ENCODE measurements at regions not wholly inside any gene's neighbourhood (a gene's known extent, or its start where the extent isn't known, plus 50 kb on each side); places are given as distances from the start of the nearest gene placed in this dataset.

- DNase-seq (ENCODE audit: extremely low spot score in 2 of 2) = no peak
- Histone ChIP-seq H3K9me3 (no peaks in the 10 kb centered on the region), H3K4me1 (no peaks in the 10 kb centered on the region), H3K4me3 (no peak overlapping the region), H3K27ac (no peak overlapping the region), H3K36me3 (no peaks in the 10 kb centered on the region), H3K27me3 (no peaks in the 10 kb centered on the region)
- TF ChIP-seq POLR2A (IDR thresholded peaks at IDR 0.05) = no peak
- no peak for TF ChIP-seq CTCF (IDR thresholded peaks at IDR 0.05)
- TF ChIP-seq POLR2AphosphoS5 (IDR thresholded peaks at IDR 0.05; ENCODE audit: insufficient read depth in 1 of 2, low read depth in 1 of 2) = no peak
- intact Hi-C loops (cut with DNase I) = no loop called here
These were observed 514.3 kb upstream of the ADARB2 start for GRCh38 chr10:2251631-2252030.

- DNase-seq (ENCODE audit: extremely low spot score in 2 of 2) = no peak
- Histone ChIP-seq H3K27ac (no peak overlapping the region), H3K9me3 (no peaks in the 10 kb centered on the region), H3K36me3 (no peaks in the 10 kb centered on the region), H3K27me3 (no peaks in the 10 kb centered on the region), H3K4me1 (no peaks in the 10 kb centered on the region), H3K4me3 (no peak overlapping the region)
- TF ChIP-seq POLR2AphosphoS5 (IDR thresholded peaks at IDR 0.05; ENCODE audit: insufficient read depth in 1 of 2, low read depth in 1 of 2) = no peak
- TF ChIP-seq CTCF (IDR thresholded peaks at IDR 0.05) = no peak
- no peak for TF ChIP-seq POLR2A (IDR thresholded peaks at IDR 0.05)
- intact Hi-C loops (cut with DNase I) = no loop called here
These were observed 509.4 kb upstream of the ADARB2 start for GRCh38 chr10:2246747-2247146.

- intact Hi-C loops (cut with DNase I) = no loop called here
- no peak for DNase-seq (ENCODE audit: extremely low spot score in 2 of 2)
- TF ChIP-seq CTCF (IDR thresholded peaks at IDR 0.05) (no peak), POLR2AphosphoS5 (IDR thresholded peaks at IDR 0.05; ENCODE audit: insufficient read depth in 1 of 2, low read depth in 1 of 2) (no peak), POLR2A (IDR thresholded peaks at IDR 0.05) (no peak)
- H3K4me1 ChIP-seq = no peaks in the 10 kb centered on the region
- H3K36me3 ChIP-seq = no peaks in the 10 kb centered on the region
- no peak overlapping the region for H3K27ac ChIP-seq
- H3K9me3 ChIP-seq = no peaks in the 10 kb centered on the region
- no peak overlapping the region for H3K4me3 ChIP-seq
- H3K27me3 ChIP-seq = no peaks in the 10 kb centered on the region
These were observed 508.3 kb upstream of the ADARB2 start for GRCh38 chr10:2245580-2245979.

- no peaks in the 10 kb centered on the region for H3K27me3 ChIP-seq
- no peak overlapping the region for H3K4me3 ChIP-seq
- no peaks in the 10 kb centered on the region for H3K4me1 ChIP-seq
- TF ChIP-seq POLR2A (IDR thresholded peaks at IDR 0.05) (no peak), POLR2AphosphoS5 (IDR thresholded peaks at IDR 0.05; ENCODE audit: insufficient read depth in 1 of 2, low read depth in 1 of 2) (no peak), CTCF (IDR thresholded peaks at IDR 0.05) (no peak)
- H3K9me3 ChIP-seq = no peaks in the 10 kb centered on the region
- H3K36me3 ChIP-seq = no peaks in the 10 kb centered on the region
- H3K27ac ChIP-seq = no peak overlapping the region
- intact Hi-C loops (cut with DNase I) = no loop called here
- DNase-seq (ENCODE audit: extremely low spot score in 2 of 2) = no peak
These were observed 507.1 kb upstream of the ADARB2 start for GRCh38 chr10:2244471-2244870.

GRCh38 chr10:2236876-2237275, 499.6 kb upstream of the ADARB2 start:
- TF ChIP-seq POLR2AphosphoS5 (IDR thresholded peaks at IDR 0.05; ENCODE audit: insufficient read depth in 1 of 2, low read depth in 1 of 2) = no peak
- TF ChIP-seq CTCF (IDR thresholded peaks at IDR 0.05) = no peak
- TF ChIP-seq POLR2A (IDR thresholded peaks at IDR 0.05) = no peak
- H3K27me3 ChIP-seq = no peaks in the 10 kb centered on the region
- H3K9me3 ChIP-seq = no peaks in the 10 kb centered on the region
- no peak overlapping the region for H3K4me3 ChIP-seq
- intact Hi-C loops (cut with DNase I) = no loop called here
- no peak for DNase-seq (ENCODE audit: extremely low spot score in 2 of 2)
- no peaks in the 10 kb centered on the region for H3K36me3 ChIP-seq
- no peak overlapping the region for H3K27ac ChIP-seq
- H3K4me1 ChIP-seq = no peaks in the 10 kb centered on the region
